ENCODE measurements at regions not wholly inside any gene's neighbourhood (a gene's known extent, or its start where the extent isn't known, plus 50 kb on each side); places are given as distances from the start of the nearest gene placed in this dataset.

- no peak for FAIRE-seq
Observed at GRCh38 chr1:4495809-4496208, 158.6 kb upstream of the AJAP1 start.

- FAIRE-seq: no peak
Observed at GRCh38 chr1:4500441-4500840, 154.0 kb upstream of the AJAP1 start.

- FAIRE-seq: no peak
Observed at GRCh38 chr1:4506591-4506990, 147.8 kb upstream of the AJAP1 start.

- FAIRE-seq: no peak
Observed at GRCh38 chr1:4509206-4509605, 145.2 kb upstream of the AJAP1 start.

GRCh38 chr1:4510276-4510691 is 144.1 kb upstream of the AJAP1 start:
- FAIRE-seq: no peak

- no peak for FAIRE-seq
Observed at GRCh38 chr1:4511374-4511773, 143.0 kb upstream of the AJAP1 start.

- FAIRE-seq: no peak
Observed at GRCh38 chr1:4512636-4513035, 141.8 kb upstream of the AJAP1 start.

GRCh38 chr1:4513685-4514084 is 140.7 kb upstream of the AJAP1 start:
- no peak for FAIRE-seq

GRCh38 chr1:4515727-4516289 is 138.6 kb upstream of the AJAP1 start:
- FAIRE-seq: no peak

GRCh38 chr1:4516596-4516995 is 137.8 kb upstream of the AJAP1 start:
- FAIRE-seq: no peak

GRCh38 chr1:4517186-4517954 is 137.0 kb upstream of the AJAP1 start:
- FAIRE-seq: no peak

GRCh38 chr1:4518621-4519020 is 135.8 kb upstream of the AJAP1 start:
- FAIRE-seq: no peak

GRCh38 chr1:4519954-4520353 is 134.5 kb upstream of the AJAP1 start:
- FAIRE-seq: no peak

GRCh38 chr1:4523551-4523950 is 130.9 kb upstream of the AJAP1 start:
- FAIRE-seq: no peak

- no peak for FAIRE-seq
Observed at GRCh38 chr1:4526747-4527146, 127.7 kb upstream of the AJAP1 start.

GRCh38 chr1:4527819-4528218 is 126.6 kb upstream of the AJAP1 start:
- FAIRE-seq: no peak

GRCh38 chr1:4528590-4528989 is 125.8 kb upstream of the AJAP1 start:
- FAIRE-seq: no peak

- no peak for FAIRE-seq
Observed at GRCh38 chr1:4529446-4530165, 124.8 kb upstream of the AJAP1 start.

GRCh38 chr1:4530166-4530785 is 124.1 kb upstream of the AJAP1 start:
- no peak for FAIRE-seq

GRCh38 chr1:4531842-4532241 is 122.6 kb upstream of the AJAP1 start:
- no peak for FAIRE-seq

- no peak for FAIRE-seq
Observed at GRCh38 chr1:4532656-4533055, 121.8 kb upstream of the AJAP1 start.

GRCh38 chr1:4546911-4547310 is 107.5 kb upstream of the AJAP1 start:
- FAIRE-seq: no peak

- no peak for FAIRE-seq
Observed at GRCh38 chr1:4549930-4550329, 104.5 kb upstream of the AJAP1 start.

GRCh38 chr1:4550941-4551340 is 103.5 kb upstream of the AJAP1 start:
- FAIRE-seq: no peak
